Upper lobe of right lung (tissue), 1 donor: ENCODE measurements at regions not wholly inside any gene's neighbourhood (a gene's known extent, or its start where the extent isn't known, plus 50 kb on each side); places are given as distances from the start of the nearest gene placed in this dataset.

ENCODE experiments used
- ATAC-seq: fragments of 200-7000 bp; cut with Tn5 transposase; one replicate; pipeline ENCODE4 v1.9.1; 2020; ENCODE audit warnings: mild to moderate bottlenecking, moderate library complexity
- DNase-seq: peaks from one replicate; pipeline ENCODE4 v3.0.0-alpha.2; 2020
- H3K27ac ChIP-seq: fragments of 200-600 bp; one replicate; pipeline ENCODE4 v1.8.0; 2022
- H3K27me3 ChIP-seq: fragments of 200-600 bp; one replicate; pipeline ENCODE4 v1.8.0; 2022; ENCODE audit warnings: mild to moderate bottlenecking
- H3K36me3 ChIP-seq: fragments of 200-600 bp; one replicate; pipeline ENCODE4 v1.8.0; 2022
- H3K4me1 ChIP-seq: fragments of 200-600 bp; one replicate; pipeline ENCODE4 v1.8.0; 2022
- H3K4me3 ChIP-seq: fragments of 200-600 bp; one replicate; pipeline ENCODE4 v1.8.0; 2022; ENCODE audit warnings: mild to moderate bottlenecking
- H3K9me3 ChIP-seq: fragments of 200-600 bp; one replicate; pipeline ENCODE4 v1.8.0; 2022
- intact Hi-C: fragments of 100-400 bp; cut with DNase I; formaldehyde crosslinking; loops from one replicate; pipeline ENCODE4 v1.11.0; 2022
- TF ChIP-seq, protein P1 (sequence below): fragments of 200-600 bp; IDR thresholded peaks from one replicate; pipeline ENCODE4 v1.8.0; 2022; ENCODE audit warnings: antibody characterized with exemption
- donor health status: DM: no; HTN: yes; CAD: no; lungs with severe emphysema.

DNA sequence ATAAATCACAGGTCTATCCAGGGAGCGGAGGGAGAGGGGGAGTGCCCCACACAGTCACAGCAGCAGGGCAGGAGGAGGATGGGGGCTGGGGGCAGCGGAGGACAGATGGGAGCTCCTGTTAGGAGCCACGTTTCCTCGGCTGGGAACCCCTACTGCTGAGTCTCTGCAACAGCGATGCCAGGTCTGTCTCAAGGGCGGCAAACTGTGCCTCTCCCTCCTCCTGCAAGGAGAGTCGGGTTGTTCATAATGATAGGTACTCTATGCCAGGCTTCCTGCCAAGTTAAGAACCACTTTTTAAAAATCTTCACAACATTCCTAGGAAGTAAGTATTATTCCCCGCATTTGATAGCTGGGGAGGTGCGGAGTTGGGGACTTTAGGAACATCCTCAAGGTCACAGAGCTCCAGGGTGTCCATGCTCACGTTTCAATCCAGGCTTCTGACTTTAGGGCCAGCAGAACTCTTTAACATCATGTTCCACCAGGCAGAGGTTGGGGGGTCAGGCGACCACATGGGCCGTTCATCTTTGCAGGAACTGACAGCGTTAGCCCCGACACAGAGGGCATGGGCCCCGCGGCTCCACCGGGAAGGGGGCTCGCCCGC, 98.3 kb upstream of the MAML3 start:
- Histone ChIP-seq H3K36me3 (no peaks in the 10 kb centered on the region), H3K27me3 (no peaks in the 10 kb centered on the region), H3K4me3 (peak overlapping the region; percentile 69), H3K9me3 (no peaks in the 10 kb centered on the region), H3K4me1 (no peaks in the 10 kb centered on the region), H3K27ac (peak overlapping the region; percentile 93)
- intact Hi-C loops = loop anchor here (5.0 to 10.0 kb wide), 2 partner anchors 100 to 237 kb away; partner anchors contain the start of gene MAML3
- TF ChIP-seq, protein P1, sequence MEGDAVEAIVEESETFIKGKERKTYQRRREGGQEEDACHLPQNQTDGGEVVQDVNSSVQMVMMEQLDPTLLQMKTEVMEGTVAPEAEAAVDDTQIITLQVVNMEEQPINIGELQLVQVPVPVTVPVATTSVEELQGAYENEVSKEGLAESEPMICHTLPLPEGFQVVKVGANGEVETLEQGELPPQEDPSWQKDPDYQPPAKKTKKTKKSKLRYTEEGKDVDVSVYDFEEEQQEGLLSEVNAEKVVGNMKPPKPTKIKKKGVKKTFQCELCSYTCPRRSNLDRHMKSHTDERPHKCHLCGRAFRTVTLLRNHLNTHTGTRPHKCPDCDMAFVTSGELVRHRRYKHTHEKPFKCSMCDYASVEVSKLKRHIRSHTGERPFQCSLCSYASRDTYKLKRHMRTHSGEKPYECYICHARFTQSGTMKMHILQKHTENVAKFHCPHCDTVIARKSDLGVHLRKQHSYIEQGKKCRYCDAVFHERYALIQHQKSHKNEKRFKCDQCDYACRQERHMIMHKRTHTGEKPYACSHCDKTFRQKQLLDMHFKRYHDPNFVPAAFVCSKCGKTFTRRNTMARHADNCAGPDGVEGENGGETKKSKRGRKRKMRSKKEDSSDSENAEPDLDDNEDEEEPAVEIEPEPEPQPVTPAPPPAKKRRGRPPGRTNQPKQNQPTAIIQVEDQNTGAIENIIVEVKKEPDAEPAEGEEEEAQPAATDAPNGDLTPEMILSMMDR = no peak
- ATAC-seq (peak; percentile 48), DNase-seq (peak; percentile 69)

DNA sequence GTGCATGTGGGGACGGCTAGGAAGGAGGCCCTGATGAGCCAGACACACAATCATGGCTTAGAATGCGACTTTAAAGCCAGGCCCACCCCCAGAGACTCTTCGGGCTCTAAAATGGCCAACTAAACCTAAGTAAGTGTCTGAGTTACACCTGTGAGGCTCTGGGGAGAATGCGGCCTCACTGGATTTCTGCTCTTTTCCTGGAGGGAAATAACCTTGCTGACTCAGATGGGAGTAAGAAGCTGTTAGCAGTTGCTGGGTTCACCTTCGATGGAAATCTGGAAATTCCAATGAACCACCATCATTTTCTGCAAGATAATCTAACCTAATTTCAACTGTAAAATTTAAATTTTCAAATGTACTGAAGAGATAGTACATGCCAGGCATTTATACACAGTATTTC, 97.6 kb upstream of the MAML3 start:
- H3K4me1 ChIP-seq = no peaks in the 10 kb centered on the region
- no peak overlapping the region for H3K4me3 ChIP-seq
- H3K36me3 ChIP-seq = no peaks in the 10 kb centered on the region
- H3K9me3 ChIP-seq = no peaks in the 10 kb centered on the region
- ATAC-seq = no peak
- no peak for DNase-seq
- intact Hi-C loops = loop anchor here (5.0 to 10.0 kb wide), 2 partner anchors 99 to 237 kb away; partner anchors contain the start of gene MAML3
- no peaks in the 10 kb centered on the region for H3K27me3 ChIP-seq
- no peak overlapping the region for H3K27ac ChIP-seq
- TF ChIP-seq, protein P1 = no peak

DNA sequence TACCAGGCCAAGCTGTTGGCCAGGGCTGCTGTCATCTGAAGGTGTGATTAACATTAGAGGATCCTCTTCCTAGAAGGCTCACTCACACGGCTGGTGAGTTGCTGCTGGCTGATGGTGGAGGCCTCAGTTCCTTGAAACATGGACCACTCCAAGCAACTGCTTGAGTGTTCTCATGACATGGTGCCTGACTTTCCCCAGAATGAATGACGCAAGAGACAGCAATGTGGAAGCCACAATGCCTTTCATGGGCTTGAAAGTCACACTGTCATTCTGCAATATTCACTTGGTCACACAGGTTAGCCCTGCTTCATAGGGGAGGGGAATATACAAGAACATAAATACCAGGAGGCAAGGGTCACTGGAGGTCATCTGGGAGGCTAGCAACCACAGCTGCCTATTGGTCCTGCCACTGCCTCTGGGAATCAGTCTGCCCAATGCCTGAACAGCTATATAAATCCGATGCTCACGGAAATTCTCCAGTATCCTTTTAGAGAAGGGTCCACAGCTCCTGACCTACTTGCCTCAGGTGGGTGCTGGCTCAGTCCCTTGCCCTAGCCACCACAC, 97.1 kb upstream of the MAML3 start:
- no peaks in the 10 kb centered on the region for H3K9me3 ChIP-seq
- TF ChIP-seq, protein P1 = no peak
- H3K4me3 ChIP-seq = no peak overlapping the region
- no peaks in the 10 kb centered on the region for H3K27me3 ChIP-seq
- intact Hi-C loops = loop anchor here (5.0 to 10.0 kb wide), 2 partner anchors 99 to 236 kb away; partner anchors contain the start of gene MAML3
- no peak for ATAC-seq
- no peak for DNase-seq
- no peak overlapping the region for H3K27ac ChIP-seq
- no peaks in the 10 kb centered on the region for H3K4me1 ChIP-seq
- H3K36me3 ChIP-seq = no peaks in the 10 kb centered on the region

DNA sequence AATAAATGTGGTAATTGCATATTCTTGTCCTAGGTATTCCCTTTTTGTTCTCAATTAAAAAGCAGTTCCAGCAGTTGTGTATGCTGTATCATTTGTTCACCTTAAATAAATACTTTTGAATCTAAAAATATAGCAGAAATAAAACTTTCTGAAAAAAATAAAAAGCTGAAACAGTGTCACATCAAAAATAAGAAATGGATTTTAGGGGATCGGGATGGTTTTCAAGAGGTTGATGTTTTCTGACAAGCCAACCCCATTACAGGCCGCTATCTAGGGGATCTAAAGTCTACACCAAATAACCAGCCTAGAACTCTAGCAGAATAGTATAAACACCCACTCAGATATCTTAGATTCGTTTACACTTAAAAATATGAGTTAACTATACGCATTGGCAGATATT, 95.4 kb upstream of the MAML3 start:
- no peak overlapping the region for H3K4me3 ChIP-seq
- H3K27me3 ChIP-seq = no peaks in the 10 kb centered on the region
- H3K9me3 ChIP-seq = no peaks in the 10 kb centered on the region
- DNase-seq (no peak), ATAC-seq (no peak)
- H3K36me3 ChIP-seq = no peaks in the 10 kb centered on the region
- no peak overlapping the region for H3K27ac ChIP-seq
- intact Hi-C loops = loop anchor here (10.0 kb wide), 1 partner anchor 525 kb away; no protein-coding TSS in a partner anchor
- H3K4me1 ChIP-seq = no peaks in the 10 kb centered on the region
- TF ChIP-seq, protein P1 = no peak

DNA sequence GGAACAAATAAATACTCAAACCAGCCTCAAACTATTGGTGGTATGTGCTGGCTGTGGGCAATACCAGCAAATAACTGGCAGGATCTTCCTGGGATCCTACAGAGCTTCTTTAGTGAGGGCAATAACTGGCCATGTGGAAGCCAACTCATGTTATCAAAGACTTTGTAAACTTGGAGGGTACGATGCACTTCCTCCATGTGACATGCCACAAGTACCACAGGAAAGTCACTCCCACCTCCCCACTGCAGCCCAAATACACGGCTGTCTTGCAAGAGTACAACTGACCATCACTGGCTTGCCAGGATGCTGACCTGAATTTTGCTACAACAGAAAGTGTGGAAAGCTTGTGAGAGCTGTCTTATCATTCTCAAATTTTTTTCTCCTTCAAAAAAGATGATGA, 93.3 kb upstream of the MAML3 start:
- Histone ChIP-seq H3K4me3 (no peak overlapping the region), H3K9me3 (no peaks in the 10 kb centered on the region), H3K27me3 (no peaks in the 10 kb centered on the region), H3K36me3 (no peaks in the 10 kb centered on the region), H3K4me1 (peaks cover 16% of the 10 kb centered on the region), H3K27ac (no peak overlapping the region)
- TF ChIP-seq, protein P1 = no peak
- intact Hi-C loops = loop anchor here (10.0 kb wide), 1 partner anchor 522 kb away; no protein-coding TSS in a partner anchor
- ATAC-seq (no peak), DNase-seq (no peak)
